Left renal pelvis (tissue), 4 donors: ENCODE measurements at regions not wholly inside any gene's neighbourhood (a gene's known extent, or its start where the extent isn't known, plus 50 kb on each side); places are given as distances from the start of the nearest gene placed in this dataset.

Experiments used
- DNase-seq, 4 donors: peaks; one replicate each; pipeline ENCODE4 v3.0.0-alpha.2; 2013; ENCODE audit warnings: low read depth in 4 of 4, low spot score in 3 of 4

DNA sequence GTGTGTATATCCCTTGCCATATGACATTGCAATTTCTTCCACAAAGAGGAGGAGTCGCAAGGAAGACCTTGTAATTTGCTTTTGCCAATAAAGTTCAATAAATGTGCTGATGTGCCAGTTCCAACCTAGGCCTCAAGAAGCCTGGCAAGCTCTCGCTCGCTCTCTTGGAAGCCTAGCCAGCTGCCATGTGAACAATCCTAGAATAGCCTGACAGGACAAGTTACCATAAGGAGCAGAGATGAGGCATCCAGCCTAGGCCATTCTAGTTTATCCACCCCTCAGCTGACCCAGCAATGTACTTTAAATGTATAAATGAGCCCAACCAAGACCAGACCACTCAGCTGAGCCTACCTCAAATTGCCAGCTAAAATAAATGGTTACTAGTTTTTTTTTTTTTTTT, 145.7 kb upstream of the QRFPR start:
- DNase-seq = no peak

DNA sequence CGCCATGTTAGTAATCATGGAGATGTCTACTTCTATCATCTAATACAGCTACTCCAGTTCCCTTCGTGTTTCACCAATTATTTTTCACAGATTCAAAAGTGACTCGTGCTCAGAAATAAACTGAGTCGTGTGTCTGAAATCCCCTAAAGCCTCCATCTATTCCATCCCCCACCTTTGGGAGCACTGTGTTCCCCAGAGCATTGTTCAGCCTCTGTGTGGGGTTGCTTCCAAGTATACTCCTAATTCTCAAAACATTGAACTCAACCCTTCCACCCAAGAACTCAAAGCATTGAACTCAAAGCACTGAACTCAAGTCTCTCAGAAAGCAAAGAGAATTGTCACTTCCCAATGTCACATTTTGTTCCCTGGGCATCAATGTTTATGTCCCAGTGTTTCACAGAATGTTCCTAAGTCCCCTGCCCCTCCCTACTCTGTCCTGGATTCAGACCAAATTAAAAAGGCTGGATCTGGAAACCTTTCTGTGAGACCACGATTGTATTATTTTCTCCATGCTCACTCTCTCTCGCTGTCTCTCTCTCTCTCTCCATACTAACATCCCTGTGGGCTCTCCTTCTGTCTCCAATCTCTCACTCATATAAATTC, 138.5 kb upstream of the QRFPR start:
- no peak for DNase-seq

DNA sequence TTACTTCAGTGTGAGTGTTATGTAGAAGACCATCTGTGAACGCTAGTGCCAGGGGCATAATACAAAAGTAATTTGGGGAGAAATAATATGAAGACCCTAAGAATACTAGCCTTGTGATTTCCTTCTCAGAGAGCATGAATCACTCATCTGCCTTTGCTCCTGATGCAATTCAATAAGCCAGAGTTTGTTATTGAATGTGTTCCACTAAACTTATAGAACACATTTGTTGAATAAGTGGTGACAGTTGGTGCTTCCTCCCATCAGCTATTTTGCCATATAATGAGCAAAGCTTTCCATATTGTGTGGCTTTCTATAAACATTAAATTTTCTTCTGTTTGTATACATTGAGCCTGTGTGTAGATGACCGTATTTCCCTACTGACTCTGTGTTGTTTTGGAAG, 136.4 kb upstream of the QRFPR start:
- DNase-seq = no peak

DNA sequence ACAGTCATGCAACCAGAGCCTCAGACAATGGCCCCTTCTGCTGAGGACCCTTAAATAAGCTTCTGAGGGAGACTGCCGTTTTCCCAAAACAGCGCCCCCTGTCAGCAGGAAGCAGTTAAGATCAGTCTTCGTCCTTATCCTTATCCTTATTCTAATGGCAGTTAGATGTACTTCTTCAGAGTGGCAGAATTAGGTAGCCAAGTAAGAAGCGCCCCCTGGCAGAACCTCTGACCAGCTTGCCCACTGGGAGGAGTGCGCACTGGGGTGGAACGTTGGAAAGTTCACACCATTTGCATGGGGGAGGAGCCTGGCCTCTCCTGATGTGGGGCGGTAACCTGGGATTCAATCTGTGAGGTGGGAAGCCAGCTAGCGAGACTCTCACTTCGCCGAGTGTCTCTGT, 133.6 kb upstream of the QRFPR start:
- DNase-seq = no peak

DNA sequence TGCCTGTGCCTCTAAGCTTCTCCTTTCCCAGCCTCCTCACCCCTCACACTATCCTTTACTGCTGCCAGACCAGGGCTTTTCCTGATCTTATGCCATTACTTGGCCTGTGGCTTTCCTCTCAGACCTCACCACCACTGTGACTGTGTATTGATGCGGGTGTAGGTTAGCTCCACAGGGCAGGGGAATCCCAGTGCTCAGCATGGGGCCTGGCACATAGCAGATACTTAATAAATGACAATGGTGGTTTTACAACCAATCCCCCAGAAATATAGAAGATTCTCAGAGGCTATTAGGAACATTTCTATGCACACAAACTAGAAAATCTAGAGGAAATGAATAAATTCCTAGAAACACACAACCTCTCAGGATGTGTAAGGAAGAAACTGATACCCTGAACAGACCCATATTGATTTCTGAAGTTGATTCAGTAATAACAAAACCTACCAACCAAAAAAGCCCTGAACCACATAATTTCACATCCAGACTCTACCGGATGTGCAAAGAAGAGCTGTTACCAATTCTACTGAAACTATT, 129.6 kb upstream of the QRFPR start:
- DNase-seq = no peak

DNA sequence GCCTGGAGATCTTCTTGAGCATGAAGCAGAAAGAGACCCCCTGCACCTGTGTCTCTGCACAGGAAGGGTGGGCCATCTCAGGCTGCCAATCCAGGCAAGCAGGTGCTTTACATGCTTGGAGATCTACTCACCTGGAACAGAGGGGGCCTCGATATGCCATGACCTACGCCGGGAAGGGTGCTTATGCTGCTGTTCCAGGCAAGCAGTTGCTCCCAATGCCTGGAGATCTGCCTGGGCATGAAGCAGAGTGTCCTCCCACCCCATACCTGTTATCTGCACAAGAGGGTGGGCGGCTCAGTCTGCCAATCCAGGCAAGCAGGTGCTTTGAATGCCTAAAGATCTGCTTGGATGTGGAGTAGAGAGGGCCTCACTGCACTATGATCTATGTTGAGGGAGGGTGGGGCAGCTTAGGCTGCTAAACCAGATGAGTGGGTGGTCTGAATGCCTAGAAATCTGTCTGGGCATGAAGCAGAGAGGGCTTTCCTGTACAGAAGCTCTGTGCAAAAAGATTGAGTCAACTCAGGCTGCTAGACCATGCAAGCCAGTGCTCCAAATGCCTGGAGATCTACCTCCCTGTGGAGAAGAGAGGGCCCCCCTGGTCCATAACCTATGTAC, 104.5 kb upstream of the QRFPR start:
- no peak for DNase-seq

DNA sequence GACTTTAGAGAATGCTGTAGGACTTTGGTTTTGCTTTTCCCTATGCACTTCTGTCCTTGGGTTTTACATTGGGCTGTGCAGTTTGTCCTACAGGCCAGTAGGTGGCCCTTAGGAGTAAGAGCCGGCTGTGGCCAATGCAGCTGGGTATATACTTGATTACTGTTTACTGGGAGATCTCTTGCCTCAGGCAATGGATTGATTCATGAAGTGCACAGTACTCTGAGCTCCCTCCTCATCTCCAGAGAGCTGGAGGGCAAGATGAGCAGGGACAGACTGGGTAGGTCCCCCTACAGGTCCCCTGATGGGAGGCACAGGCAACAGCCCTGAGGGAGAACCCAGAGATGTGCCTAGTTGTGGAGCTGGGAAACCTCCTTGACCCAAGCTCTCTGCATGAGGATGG, 103.8 kb upstream of the QRFPR start:
- DNase-seq = no peak

DNA sequence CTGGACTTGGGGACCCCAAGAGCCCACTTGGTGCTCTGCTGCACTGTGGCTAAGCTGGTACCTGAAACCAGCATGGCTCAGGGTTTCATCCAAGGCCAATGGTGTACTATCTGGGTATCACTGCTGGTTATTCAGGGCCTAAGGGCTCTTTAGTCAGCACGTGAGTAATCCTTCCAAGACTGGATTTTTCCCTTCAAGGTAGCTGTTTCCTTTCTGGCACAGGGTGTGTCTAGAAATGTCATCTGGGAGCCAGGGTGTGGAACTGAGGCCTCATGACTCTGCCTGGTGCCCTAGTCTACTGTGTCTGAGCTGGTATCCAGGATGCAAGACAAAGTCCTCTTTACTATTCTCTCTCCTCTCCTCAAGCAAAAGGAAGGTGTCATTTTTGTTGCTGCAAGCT, 99.0 kb upstream of the QRFPR start:
- no peak for DNase-seq

DNA sequence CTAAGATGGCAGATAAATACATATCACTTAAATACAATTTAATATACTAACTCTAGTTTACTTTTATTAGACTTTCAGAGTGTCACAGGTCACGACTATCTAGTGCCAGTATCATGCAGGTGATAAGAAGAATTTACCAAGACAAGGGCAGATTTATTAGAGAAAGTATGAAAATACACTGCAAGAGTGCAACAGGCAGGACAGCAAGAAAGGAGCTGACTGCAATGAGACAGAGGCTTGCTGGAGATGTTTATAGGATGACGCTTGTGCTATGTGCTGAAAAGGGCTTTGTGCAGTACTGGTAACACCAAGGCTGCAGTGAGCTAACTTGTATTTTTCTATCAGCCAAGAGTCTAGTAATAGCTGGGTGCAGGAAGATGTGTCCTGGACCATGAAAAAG, 96.7 kb upstream of the QRFPR start:
- no peak for DNase-seq

DNA sequence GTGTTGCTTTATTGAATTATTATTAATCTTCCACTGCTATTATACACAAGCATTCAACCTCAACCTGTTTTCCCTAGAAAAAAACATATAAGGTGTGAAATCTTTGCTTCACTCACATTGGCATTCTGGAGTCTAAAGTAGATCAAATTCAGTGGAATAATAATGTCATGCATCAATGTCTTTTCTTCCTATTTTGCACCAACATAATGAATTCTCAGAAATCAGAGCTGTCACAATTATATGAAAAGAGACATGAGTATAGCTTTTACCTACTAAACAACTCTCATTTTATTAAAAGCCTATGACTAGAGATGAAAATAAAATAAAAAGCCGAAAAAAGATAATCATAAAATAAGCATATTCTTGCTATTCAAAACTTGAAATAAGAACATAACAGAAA, 96.3 kb upstream of the QRFPR start:
- DNase-seq = no peak

DNA sequence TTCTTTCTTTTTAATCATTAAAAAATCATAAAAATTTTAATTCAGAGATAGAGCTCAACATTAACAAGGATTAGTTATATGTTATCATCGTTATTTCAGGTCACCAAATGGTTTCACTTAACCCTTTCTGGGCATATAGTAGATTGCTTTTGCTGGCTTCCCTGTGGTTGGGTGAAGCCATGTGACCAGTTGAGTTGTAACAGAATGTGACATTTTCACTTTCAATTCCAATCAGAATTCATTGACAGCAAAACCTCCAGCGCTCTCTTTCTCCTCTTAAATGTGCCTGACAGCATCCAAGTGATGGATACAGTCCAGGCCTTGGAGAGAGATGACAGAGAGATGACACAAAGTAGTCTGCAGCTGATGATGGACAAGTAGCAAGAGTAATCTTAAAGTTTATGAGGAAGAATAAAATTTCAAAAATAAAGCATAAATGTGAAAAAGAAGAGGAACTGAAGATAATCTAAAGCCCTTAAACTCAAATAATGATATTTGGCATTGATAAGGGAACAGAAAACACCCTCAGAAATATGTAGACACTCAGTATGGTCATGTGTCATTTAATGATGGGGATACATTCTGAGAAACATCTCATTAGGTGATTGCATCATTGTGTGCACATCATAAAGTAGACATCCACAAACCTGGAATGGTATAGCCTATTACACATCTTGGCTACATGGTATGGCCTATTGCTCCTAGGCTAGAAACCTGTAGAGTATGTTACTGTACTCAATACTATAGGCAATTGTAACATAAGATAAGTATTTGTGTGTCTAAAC, 92.3 kb upstream of the QRFPR start:
- DNase-seq = no peak

DNA sequence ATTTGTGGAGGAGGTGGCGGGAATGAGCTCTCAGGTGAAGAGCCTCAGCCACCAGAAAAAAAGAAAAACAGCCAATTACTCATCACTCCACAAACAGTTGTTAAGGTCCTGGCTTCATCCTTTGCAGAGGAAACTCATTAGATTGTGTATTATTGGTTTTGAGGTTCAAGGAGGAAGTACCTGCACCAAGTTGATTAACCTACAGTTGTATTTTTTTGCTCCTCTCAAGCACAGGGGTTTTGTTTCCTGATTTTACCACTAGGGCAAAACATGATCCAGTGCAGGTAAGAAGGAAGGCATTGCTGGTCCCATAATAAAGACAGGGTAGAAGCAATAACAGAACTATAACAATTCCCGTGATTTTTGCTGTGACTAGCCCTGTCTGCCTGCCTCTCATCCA, 84.0 kb upstream of the QRFPR start:
- no peak for DNase-seq

DNA sequence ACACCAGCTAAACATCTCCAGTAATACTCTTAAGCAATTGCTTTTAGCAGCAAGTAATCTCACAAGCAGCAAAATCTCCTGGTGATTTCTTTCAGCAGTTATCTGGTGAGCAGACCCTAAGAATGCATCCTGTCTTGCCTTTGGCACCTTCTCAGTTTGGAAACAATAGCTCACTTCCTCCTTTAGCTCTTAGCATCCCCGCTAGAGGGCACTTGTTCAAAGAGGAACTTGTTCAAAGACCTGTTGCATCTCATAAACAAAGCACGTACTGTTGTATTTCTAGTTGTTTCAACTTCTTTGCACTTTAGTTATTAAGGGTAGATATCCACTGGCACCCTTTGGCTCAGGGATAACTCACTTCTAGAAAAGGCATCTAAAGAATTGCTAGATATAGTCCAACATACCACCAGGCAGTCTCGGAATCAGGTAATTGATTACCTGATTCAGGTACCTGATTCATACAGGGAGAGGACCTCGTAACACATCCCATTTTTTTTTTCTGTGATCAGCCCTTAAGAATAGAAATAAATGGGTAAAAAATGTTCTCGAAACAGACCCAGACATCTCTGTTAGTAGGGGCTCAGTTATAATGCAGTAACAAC, 81.9 kb upstream of the QRFPR start:
- peak in 2 of 4 donors; percentile 36 to 43 for DNase-seq

DNA sequence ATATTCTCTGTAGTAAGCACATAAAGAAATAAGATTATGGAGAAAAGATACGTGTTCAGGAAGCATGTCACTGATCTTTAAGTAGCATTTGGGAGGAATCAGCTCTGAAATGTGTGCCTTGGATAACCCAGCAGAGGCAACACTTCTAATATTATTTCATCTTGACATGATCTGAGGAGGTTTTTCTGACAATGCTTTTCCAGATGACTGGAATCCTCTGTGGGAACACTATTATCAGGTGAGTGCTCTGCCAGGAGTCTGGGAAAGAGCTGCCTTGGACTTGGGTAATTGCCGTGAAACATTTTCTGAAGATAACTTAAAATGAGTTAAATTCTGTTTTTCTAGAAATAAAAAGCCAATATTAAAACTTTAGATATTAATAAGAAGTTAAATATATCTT, 78.2 kb upstream of the QRFPR start:
- no peak for DNase-seq

DNA sequence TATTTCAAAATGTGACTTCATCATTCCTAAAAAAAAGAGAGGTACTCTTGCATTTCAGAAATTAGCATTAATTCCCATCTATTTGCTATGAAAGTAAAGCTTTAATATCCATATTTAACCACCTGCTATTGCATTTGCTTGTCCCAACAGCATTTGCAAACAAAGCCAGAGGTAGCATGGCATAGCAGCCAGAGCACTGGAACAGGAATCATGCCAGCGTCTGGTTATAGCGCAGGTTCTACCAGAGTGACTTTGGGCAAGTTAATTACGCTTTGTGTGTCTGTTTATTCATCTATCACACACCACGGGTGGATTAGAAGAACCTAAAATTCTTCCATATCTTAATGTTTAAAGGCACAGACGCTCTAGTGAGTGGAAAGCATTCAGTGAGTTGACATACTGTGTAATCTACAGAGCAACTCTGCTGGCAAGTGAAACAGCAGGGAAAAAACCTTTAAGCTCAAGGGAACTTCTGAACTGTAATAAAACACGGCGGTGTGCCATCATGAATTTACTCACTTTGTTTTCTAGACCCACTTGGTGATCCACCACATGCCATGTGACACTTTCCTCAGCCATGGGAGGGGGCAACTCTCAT, 76.6 kb upstream of the QRFPR start:
- DNase-seq = no peak

DNA sequence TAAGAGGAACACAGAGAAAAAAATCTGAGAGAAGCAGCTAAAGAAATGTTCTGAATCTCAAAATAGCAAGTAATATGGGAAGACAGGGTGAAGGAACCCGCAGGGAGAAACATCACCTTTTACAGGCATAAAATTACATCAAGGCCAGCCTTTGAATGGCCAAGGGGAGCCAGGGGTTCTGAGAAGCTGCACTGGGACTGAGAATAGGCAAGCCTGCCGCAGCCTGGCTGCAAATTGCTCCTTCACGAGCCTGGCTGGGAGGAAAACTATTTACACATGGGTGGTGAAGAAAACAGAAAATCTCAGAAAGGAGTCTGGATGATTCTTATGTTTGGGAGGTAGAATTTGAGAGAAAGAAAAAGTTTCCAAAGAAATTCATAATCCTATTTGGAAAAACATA, 74.5 kb upstream of the QRFPR start:
- DNase-seq = no peak

DNA sequence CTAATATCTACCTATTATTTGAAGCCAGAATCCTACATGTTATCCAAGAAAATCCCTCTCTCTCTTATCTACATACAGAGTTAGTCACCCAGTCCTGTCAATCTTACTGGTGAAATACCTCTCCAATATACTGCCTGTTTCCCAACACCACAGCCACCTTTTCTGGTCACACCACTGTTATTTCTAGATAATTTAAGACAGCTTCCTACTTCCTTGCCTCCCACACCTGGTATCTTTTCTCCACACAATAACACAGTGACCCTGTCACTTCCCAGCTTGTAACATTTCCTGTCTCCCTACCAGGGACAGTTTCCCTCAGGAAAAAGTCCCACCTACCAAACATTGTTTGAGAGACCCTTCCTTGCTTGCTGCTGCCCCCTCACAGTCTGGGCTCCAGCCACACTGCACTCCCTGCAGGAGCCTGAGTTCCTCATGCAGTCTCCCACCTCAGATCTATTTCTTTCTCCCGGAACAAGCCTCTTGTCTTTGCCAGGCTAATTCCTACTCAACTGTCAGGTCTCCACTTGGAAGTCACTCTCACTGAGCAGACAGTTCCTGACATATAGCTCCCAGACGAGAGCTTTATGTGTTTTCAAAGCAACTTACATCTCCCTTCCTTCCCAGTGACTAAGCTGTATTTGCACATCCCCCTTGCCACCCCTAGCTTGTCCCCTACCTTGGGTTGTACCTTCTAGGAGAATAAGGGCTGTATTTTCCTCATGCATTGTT, 73.6 kb upstream of the QRFPR start:
- no peak for DNase-seq

DNA sequence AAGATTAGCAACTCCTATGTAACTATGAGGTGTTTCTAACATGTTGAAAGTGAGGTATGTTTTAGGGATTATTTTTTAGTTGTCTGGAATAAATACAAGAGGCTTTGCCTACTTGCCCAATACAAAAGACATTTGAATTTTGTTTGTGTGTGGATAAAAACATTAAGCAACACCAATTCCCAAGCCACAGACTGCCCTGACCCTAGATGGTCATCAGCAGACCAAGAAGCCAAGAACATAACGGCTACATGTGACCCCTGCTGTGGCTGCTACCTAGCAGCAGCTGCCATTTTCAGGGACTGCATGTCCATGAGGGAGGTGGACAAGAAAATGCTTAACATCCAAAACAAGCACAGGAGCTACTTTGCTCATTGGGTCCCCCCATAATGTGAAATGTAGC, 70.5 kb upstream of the QRFPR start:
- DNase-seq = no peak

DNA sequence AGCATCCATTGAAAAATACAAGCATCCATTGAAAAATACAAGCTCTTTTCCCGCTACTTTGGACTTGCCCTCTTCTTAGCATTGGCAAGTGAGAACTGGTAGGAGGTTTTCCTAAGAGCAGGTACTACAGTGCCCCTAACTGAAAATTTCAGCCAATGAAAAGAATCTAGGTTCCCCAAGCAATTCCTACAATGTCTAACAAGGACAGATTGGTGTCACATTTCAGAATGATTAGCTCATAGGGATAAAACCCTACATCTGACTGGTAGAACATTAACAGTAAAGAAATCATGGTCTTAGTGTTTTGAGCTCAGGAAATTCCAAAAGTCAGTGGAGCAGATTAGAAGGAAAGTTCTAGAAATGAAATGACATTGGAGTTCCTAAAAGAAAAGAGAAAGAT, 68.6 kb upstream of the QRFPR start:
- DNase-seq = peak in 1 of 4 donors; percentile 29

DNA sequence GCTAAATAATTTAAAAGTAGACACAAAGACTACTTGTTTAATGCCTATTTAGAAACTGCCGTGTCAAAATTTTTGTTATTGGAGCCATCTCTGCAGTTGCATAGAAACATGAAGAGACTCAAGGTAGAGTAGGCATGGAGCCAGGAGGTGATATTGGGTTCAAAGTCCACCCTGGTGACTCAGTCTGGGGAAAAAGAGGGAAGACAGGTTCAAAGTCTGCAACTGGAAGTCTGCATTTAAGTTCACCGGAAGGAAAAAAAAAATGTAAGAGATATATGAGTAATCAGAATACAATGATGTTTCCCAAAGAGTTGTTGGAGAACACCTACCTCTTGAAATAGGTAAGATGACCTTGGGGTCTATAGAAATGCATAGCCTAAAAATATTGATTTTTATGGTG, 67.4 kb upstream of the QRFPR start:
- no peak for DNase-seq

DNA sequence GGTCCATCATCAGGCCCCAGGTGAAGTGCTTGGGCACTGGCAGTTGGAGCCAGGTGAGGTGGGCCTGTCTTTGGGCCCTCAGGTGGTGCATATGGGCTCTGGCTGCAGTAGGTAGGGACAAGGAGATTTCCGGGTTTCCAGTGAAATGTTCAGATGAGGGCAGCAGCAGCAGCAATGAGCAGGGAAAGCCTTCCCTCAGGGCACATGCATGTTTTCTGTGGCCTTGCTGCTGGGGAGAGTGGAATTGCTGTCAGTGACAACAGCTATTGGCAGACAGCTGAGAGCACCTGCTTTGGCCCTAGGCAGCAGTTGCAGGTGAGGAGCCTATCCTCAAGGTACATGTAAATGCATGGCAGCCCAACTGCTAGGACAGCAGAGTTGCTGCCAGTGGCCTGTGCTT, 58.9 kb upstream of the QRFPR start:
- no peak for DNase-seq
